Neural cell (in vitro differentiated cells): ENCODE measurements at regions not wholly inside any gene's neighbourhood (a gene's known extent, or its start where the extent isn't known, plus 50 kb on each side); places are given as distances from the start of the nearest gene placed in this dataset.

ENCODE experiments used
- CTCF ChIP-seq: fragments of 450-650 bp; IDR thresholded peaks from 2 replicates; pipeline ENCODE4 v1.5.1; 2014; ENCODE audit warnings: antibody characterized with exemption, mild to moderate bottlenecking, moderate library complexity; ENCODE audit not compliant: poor library complexity, severe bottlenecking
- EP300 ChIP-seq: fragments of 450-650 bp; conservative IDR thresholded peaks from 2 replicates; pipeline ENCODE4 v1.6.1; 2014; ENCODE audit warnings: antibody characterized with exemption, mild to moderate bottlenecking, moderate library complexity; ENCODE audit not compliant: poor library complexity, severe bottlenecking
- EZH2 ChIP-seq: fragments of 200-600, 300-800 bp; shearing (Covaris generic), sonication (generic); IDR thresholded peaks from 2 replicates; pipeline ENCODE4 v1.6.1; 2014; ENCODE audit warnings: antibody characterized with exemption, low read length, borderline replicate concordance, mild to moderate bottlenecking; ENCODE audit not compliant: insufficient read depth, poor library complexity, severe bottlenecking
- MXI1 ChIP-seq: fragments of 450-650 bp; conservative IDR thresholded peaks from 2 replicates; pipeline ENCODE4 v1.6.1; 2014; ENCODE audit warnings: antibody characterized with exemption, mild to moderate bottlenecking; ENCODE audit not compliant: poor library complexity, severe bottlenecking
- POLR2AphosphoS5 ChIP-seq: IDR thresholded peaks from 2 replicates; pipeline ENCODE4 v1.6.1; 2012
- RAD21 ChIP-seq: fragments of 450-650 bp; conservative IDR thresholded peaks from 2 replicates; pipeline ENCODE4 v1.6.1; 2014; ENCODE audit warnings: antibody characterized with exemption, mild to moderate bottlenecking, moderate library complexity
- REST ChIP-seq: IDR thresholded peaks from 2 replicates; pipeline ENCODE4 v1.6.1; 2012; ENCODE audit warnings: borderline replicate concordance
- SMC3 ChIP-seq: fragments of 450-650 bp; conservative IDR thresholded peaks from 2 replicates; pipeline ENCODE4 v1.6.1; 2014; ENCODE audit warnings: antibody characterized with exemption, mild to moderate bottlenecking, moderate library complexity; ENCODE audit not compliant: poor library complexity
- TAF1 ChIP-seq: IDR thresholded peaks from 2 replicates; pipeline ENCODE4 v1.6.1; 2012; ENCODE audit warnings: low read depth

- no peak for TF ChIP-seq CTCF
- no peak for TF ChIP-seq EZH2
- TF ChIP-seq POLR2AphosphoS5: no peak
- no peak for TF ChIP-seq SMC3
- TF ChIP-seq REST: no peak
- no peak for TF ChIP-seq TAF1
- no peak for TF ChIP-seq MXI1
- TF ChIP-seq RAD21: no peak
- TF ChIP-seq EP300: no peak
These were observed 438.0 kb upstream of the ZFHX3 start for GRCh38 chr16:73485880-73486279.
